ENCODE measurements at regions not wholly inside any gene's neighbourhood (a gene's known extent, or its start where the extent isn't known, plus 50 kb on each side); places are given as distances from the start of the nearest gene placed in this dataset.
A peak's percentile ranks its signal among the peaks of the same experiment; 100 is the strongest.

DNA sequence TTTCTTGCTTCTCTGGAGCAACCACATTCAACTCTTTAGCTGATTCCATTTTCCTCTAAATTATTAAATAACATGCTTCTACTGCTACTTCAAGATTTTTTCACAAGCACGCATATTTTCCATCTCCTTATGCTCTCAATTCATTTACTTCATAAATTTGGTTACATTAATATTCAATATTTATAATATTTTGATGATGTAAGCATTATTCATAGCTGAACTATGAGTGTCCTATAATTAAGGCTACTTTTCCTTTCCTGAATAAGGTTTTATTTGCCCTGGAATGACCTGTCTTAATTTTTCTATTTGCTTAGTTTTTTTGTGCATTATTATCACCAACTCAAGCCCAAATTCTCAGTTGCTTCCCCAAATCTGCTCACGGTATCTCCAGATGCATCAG is 109.4 kb upstream of the ADPGK start:
- Histone ChIP-seq H4K20me1 (no peaks in the 10 kb centered on the region), H3K27me3 (no peaks in the 10 kb centered on the region), H3K9me3 (replicated peaks in 1 of 11) (no peaks in the 10 kb centered on the region), H3K27ac (no peak overlapping the region), H3K36me3 (no peaks in the 10 kb centered on the region), H3K9ac (no peak overlapping the region), H3K4me1 (peaks cover 10 to 17% (median 14%) of the 10 kb centered on the region in 10 experiments; a peak in 19 of 20 replicates), H3K4me3 (no peak overlapping the region), H3K4me2 (no peak overlapping the region)
- TF ChIP-seq Cebpa-rat (IDR thresholded peaks at IDR 0.05), result no peak

DNA sequence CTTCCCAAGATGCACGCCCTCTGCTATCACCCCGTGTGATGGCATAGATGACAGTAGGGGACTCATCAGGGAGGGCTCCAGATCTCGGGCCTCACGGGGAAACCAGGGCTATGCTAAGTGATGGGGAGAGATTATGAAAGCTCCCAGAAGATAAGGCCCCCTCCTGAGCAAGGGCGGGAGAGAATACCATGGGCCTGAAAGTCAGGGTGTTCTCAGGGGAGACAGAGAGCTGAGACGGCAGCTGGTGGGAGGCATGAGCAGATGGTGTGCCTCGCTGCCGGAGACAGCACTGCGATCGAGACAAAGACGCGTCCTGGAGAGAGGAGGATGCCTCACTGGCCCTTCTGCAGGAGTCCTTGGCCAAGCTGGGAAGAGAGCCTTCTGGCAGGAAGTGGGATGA is 106.5 kb upstream of the ADPGK start:
- 0 out of 22 replicates have a peak, but pooled peaks cover 0 to 2% (median 0%) of the 10 kb centered on the region in 11 experiments for H3K9me3 ChIP-seq (replicated peaks in 1 of 11)
- TF ChIP-seq Cebpa-rat (IDR thresholded peaks at IDR 0.05), result no peak

DNA sequence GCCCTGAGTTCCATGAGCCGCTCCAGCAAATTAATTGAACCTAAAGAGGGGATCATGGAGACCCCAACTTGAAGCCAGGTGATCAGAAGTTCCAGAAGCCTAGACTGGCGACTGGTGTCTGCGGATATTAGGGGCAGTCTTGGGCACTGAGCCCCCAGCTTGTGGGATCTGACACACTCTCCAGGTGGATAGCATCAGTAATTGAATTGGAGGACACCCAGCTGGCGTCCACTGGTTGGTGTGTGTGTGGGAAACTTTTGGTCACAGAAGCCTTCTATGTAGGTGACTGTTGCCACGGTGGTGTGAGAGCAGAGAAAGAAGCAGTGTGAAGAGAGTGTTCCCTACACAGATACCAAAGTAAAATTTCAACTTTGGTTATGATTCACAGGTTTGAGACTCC is 106.0 kb upstream of the ADPGK start:
- peak overlapping the region; percentile 34 to 72 (median 49) for H3K4me2 ChIP-seq
- no peak overlapping the region for H3K4me3 ChIP-seq
- H3K9me3 ChIP-seq (replicated peaks in 1 of 11), result peaks cover 0 to 5% (median 0%) of the 10 kb centered on the region in 11 experiments; a peak in 1 of 22 replicates
- H4K20me1 ChIP-seq, result no peaks in the 10 kb centered on the region
- no peak overlapping the region for H3K27ac ChIP-seq
- H3K4me1 ChIP-seq, result peaks cover 10 to 17% (median 14%) of the 10 kb centered on the region in 10 experiments; a peak in 19 of 20 replicates
- H3K27me3 ChIP-seq, result no peaks in the 10 kb centered on the region
- TF ChIP-seq Cebpa-rat (IDR thresholded peaks at IDR 0.05), result no peak
- no peaks in the 10 kb centered on the region for H3K36me3 ChIP-seq
- H3K9ac ChIP-seq, result no peak overlapping the region

More for the DNA sequence above, 106.5 kb upstream of the ADPGK start:
- H3K9ac ChIP-seq, result no peak overlapping the region
- no peaks in the 10 kb centered on the region for H4K20me1 ChIP-seq
- H3K4me3 ChIP-seq, result no peak overlapping the region
- peak overlapping the region; percentile 34 to 72 (median 49) for H3K4me2 ChIP-seq
- H3K27ac ChIP-seq, result no peak overlapping the region
- no peaks in the 10 kb centered on the region for H3K27me3 ChIP-seq
- H3K4me1 ChIP-seq, result peaks cover 10 to 17% (median 14%) of the 10 kb centered on the region in 10 experiments; a peak in 19 of 20 replicates
- H3K36me3 ChIP-seq, result no peaks in the 10 kb centered on the region

DNA sequence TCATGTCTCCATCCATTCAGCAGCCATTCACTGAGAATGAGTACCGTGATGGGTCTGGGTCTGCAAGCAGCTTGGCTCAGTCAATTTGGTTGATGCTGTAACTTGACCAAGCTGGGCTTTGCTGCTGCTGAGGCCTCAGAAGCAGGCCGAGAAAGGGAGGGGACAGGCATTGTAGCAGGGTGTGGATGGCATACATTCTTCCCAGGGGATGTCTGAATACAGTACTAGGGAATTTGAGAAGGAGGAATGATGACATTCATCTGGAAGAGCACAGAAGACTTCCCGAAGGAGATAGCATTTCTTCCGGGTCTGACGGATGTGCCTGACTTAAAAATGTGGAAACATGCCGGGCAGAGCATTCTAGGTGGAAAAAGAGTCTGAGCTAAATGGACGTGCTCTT is 105.3 kb upstream of the ADPGK start:
- H3K27me3 ChIP-seq, result no peaks in the 10 kb centered on the region

DNA sequence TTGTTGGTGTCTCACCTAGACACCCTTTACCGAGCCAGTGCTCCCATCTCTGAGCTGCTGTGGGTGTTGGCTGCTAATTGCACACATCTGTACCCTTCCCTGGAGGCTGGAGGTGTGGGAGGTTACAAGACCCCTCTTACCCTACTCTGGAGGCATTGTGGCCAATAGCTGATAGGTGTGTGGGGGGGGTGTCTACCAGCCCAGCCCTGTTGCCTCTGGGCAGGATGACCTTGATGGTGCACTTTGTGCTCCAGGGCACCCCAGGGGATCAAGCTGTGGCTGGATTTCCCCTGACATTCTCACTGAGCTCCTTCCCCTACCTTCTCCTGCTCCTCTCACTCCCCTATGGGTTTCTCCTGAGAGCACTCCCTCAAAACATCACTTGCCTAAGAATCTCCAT is 104.7 kb upstream of the ADPGK start:
- Histone ChIP-seq H4K20me1 (no peaks in the 10 kb centered on the region), H3K4me3 (no peak overlapping the region), H3K27me3 (no peaks in the 10 kb centered on the region), H3K4me2 (no peak overlapping the region), H3K27ac (no peak overlapping the region), H3K9ac (no peak overlapping the region), H3K36me3 (no peaks in the 10 kb centered on the region), H3K9me3 (replicated peaks in 1 of 11) (peaks cover 5 to 16% (median 11%) of the 10 kb centered on the region in 11 experiments; a peak in 19 of 22 replicates), H3K4me1 (peaks cover 10 to 17% (median 14%) of the 10 kb centered on the region in 10 experiments; a peak in 19 of 20 replicates)
- TF ChIP-seq Cebpa-rat (IDR thresholded peaks at IDR 0.05), result no peak

More for the DNA sequence above, 105.3 kb upstream of the ADPGK start:
- TF ChIP-seq Cebpa-rat (IDR thresholded peaks at IDR 0.05), result no peak
- Histone ChIP-seq H3K4me1 (peaks cover 10 to 17% (median 14%) of the 10 kb centered on the region in 10 experiments; a peak in 19 of 20 replicates), H4K20me1 (no peaks in the 10 kb centered on the region), H3K36me3 (no peaks in the 10 kb centered on the region), H3K27ac (no peak overlapping the region), H3K4me3 (no peak overlapping the region), H3K9ac (no peak overlapping the region), H3K9me3 (replicated peaks in 1 of 11) (peaks cover 0 to 10% (median 5%) of the 10 kb centered on the region in 11 experiments; a peak in 15 of 22 replicates), H3K4me2 (peak overlapping the region in 3 of 11 experiments; percentile 50 to 72 (median 62); a peak in 4 of 22 replicates)

DNA sequence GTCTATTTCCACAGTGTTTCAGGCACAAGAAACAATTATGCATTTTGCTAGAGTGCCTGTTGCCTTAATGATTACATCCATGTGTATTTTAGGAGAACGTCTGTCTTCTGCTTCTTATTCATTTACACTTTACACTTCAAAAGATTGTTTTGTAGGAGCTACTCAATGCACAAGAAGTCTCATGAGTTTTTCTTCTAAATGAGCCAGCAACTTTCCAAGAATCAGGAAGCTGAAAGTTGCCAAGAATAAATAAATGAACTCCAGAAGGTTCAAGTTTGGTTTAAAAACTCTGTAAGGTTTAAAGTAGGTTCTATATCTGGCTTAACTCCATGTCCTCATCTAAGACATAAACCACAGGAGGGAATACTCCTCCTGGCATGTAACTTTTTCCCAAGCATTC is 103.8 kb upstream of the ADPGK start:
- Histone ChIP-seq H3K4me1 (peaks cover 10 to 17% (median 14%) of the 10 kb centered on the region in 10 experiments; a peak in 19 of 20 replicates), H3K4me2 (no peak overlapping the region), H3K4me3 (no peak overlapping the region), H3K9ac (no peak overlapping the region), H3K27ac (no peak overlapping the region), H3K27me3 (no peaks in the 10 kb centered on the region), H4K20me1 (no peaks in the 10 kb centered on the region), H3K9me3 (replicated peaks in 1 of 11) (peaks cover 14 to 25% (median 19%) of the 10 kb centered on the region in 11 experiments), H3K36me3 (no peaks in the 10 kb centered on the region)
- TF ChIP-seq Cebpa-rat (IDR thresholded peaks at IDR 0.05), result no peak

DNA sequence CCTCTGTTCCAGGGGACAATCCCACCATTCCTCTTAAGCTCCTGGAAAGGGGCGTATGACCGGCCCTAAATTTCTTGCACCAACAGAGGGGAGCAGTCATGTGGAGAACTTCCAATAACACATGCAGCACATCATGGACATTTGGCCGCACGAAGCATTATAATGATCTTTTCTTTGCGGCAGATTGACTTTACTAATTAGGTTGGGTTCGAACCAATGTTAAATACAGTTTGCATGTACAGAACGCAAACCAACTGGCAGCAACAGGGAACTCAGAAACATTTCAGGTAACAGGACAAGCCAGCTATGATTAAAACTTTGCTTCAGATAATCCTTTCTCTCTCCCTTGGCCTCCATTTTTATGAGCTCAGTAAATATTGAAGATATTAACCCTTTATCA is 100.8 kb upstream of the ADPGK start:
- TF ChIP-seq Cebpa-rat (IDR thresholded peaks at IDR 0.05), result no peak
- no peak overlapping the region for H3K4me3 ChIP-seq
- peaks cover 30 to 41% (median 35%) of the 10 kb centered on the region in 11 experiments for H3K9me3 ChIP-seq (replicated peaks in 1 of 11)
- H3K27ac ChIP-seq, result no peak overlapping the region
- no peaks in the 10 kb centered on the region for H3K36me3 ChIP-seq
- H3K27me3 ChIP-seq, result no peaks in the 10 kb centered on the region
- H4K20me1 ChIP-seq, result no peaks in the 10 kb centered on the region
- H3K9ac ChIP-seq, result no peak overlapping the region
- H3K4me1 ChIP-seq, result peaks cover 0 to 5% (median 2%) of the 10 kb centered on the region in 10 experiments; a peak in 14 of 20 replicates
- H3K4me2 ChIP-seq, result no peak overlapping the region

DNA sequence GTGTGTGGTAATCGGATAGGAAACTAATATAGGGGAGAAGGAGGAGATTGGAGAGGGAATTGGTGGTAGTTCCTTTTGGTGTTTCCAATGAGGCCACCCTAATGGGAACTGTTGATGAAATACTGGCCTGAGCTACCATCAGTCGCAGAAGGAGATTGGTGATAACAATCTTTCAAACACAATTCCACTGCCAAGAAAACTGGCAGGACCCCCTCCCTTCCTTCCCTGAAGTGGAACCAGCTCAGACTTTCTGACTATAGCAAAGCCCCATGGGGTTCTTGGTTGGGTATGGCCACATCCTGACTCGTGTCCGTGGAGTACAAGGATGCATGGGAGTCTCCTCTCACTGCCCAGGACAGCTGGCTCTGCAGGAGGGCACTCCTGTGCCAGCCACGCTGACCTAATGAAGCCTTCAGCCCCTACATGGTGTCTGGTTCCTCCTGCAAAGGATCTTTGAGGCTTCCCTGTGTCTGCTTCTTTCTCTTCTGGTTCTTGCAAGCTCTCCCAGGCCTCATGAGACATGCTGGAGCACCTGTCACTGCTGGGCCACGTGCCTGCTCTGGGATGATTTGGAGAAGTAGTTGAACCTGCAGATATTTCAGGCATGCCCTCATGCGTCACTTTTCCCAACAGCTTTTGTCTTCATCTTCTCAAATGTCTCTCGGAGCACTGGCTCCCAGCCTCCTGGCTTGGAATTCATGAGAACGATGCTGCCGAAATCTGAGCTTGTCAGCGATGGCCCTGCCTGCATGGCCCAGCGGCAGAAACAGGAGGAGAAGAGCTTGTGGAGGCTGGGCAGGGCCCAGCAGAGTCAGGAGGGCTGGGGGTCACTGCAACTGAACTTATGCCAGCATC is 90.0 kb upstream of the ADPGK start:
- Histone ChIP-seq H3K27ac (no peak overlapping the region), H4K20me1 (no peaks in the 10 kb centered on the region), H3K4me2 (no peak overlapping the region), H3K9me3 (replicated peaks in 1 of 11) (peaks cover 0 to 12% (median 7%) of the 10 kb centered on the region in 11 experiments; a peak in 11 of 22 replicates), H3K27me3 (no peaks in the 10 kb centered on the region), H3K4me1 (no peaks in the 10 kb centered on the region), H3K9ac (no peak overlapping the region), H3K4me3 (no peak overlapping the region), H3K36me3 (no peaks in the 10 kb centered on the region)
- no peak for TF ChIP-seq Cebpa-rat (IDR thresholded peaks at IDR 0.05)

DNA sequence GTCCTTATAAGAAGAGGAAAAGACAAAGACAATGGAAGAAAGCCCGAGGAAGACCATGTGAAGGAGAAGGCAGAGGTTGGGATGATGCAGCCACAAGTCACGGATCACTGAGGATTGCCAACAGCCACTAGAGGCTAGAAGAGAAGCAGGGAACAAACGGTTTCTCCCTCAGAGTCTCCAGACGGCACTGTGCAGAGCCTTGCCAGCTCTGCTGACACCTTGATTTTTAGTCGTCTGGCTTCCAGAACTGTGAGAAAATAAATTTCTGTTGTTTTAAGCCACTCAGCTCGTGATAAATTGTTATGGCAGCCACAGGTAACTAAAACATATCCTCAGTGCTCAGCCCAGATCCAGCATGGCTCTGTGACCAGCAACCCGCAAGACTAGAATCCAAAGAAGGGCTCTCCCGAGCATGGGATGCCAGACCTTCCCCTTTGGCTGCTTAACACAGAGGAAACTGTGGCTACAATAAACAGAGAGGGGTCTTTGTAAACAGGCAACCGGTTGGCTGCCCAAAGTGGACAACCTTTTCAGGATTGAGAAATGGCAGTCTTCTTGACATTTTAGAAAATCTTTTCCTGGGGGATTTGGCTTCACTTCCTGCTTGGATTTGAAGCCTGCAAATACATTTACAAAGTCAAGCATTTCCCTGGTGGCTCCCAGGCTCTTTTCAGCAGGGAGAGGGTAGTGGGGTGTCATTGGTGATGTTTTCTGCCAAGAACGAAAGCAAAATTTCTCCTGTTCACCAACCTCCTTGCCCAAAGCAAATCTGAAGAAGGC is 88.7 kb upstream of the ADPGK start:
- Histone ChIP-seq H3K27ac (no peak overlapping the region), H4K20me1 (no peaks in the 10 kb centered on the region), H3K36me3 (no peaks in the 10 kb centered on the region), H3K9ac (no peak overlapping the region), H3K27me3 (no peaks in the 10 kb centered on the region), H3K4me1 (no peaks in the 10 kb centered on the region), H3K4me3 (no peak overlapping the region), H3K9me3 (replicated peaks in 1 of 11) (peaks cover 0 to 12% (median 7%) of the 10 kb centered on the region in 11 experiments; a peak in 11 of 22 replicates), H3K4me2 (no peak overlapping the region)
- no peak for TF ChIP-seq Cebpa-rat (IDR thresholded peaks at IDR 0.05)

Data from BLaER1 treated with 17β-estradiol and CSF1 and Interleukin-3, amounts not matched to agents 10 nM and 100 nM (cell line).